HG03565 (cell line): ENCODE measurements at regions not wholly inside any gene's neighbourhood (a gene's known extent, or its start where the extent isn't known, plus 50 kb on each side); places are given as distances from the start of the nearest gene placed in this dataset.
"Not testable (repeated sequence)": the region's sequence is repeated elsewhere in the genome, so short reads cannot be mapped to it uniquely, and the experiment has no call there.

Experiments
- ATAC-seq: cut with Tn5 transposase; IDR thresholded peaks from one replicate; pipeline ENCODE4 v1.9.1; 2021; ENCODE audit warnings: mild to moderate bottlenecking, moderate library complexity; ENCODE audit not compliant: unreplicated experiment

DNA sequence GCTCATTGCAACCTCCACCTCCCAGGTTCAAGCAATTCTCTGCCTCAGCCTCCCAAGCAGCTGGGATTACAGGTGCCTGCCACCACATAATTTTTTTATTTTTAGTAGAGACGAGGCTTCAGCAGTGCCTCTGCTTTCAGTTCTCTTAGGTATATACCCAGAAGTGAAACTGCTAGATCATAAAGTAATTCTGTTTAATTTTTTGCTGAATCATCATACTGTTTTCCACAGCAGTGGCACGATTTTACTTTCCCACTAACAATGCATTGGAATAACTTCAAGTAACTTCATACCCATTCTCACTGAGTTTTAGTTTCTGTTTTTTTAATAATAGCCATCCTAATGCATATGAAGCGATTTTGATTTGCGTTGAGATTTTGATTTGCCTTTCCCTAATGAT is 148.0 kb upstream of the G2E3 start:
- ATAC-seq = no peak

- ATAC-seq = not testable (repeated sequence)
Observed at GRCh38 chr14:30413184-30413583, 145.8 kb upstream of the G2E3 start.

GRCh38 chr14:30417121-30417520 is 141.8 kb upstream of the G2E3 start:
- ATAC-seq = no peak

- no peak for ATAC-seq
Observed at GRCh38 chr14:30417999-30418398, 141.0 kb upstream of the G2E3 start.

DNA sequence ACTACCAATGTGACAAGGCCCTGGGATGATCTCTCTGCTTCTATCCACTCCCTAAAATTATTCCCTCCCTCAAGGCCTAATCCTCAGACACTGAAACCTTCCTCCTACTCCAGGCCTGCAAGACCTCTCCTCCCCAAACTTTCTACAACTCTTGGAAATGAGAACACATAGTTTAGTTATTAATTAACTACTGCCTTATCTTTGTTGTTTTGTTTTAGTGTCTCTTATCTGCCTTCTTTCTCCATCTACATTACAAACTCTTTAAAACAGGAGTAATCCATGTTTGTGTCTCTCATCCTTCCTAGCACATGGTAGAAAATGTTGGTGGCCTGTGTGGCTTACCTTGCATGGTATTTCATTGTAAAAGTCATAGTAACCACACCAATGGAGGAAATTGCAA is 139.9 kb upstream of the G2E3 start:
- ATAC-seq = no peak

DNA sequence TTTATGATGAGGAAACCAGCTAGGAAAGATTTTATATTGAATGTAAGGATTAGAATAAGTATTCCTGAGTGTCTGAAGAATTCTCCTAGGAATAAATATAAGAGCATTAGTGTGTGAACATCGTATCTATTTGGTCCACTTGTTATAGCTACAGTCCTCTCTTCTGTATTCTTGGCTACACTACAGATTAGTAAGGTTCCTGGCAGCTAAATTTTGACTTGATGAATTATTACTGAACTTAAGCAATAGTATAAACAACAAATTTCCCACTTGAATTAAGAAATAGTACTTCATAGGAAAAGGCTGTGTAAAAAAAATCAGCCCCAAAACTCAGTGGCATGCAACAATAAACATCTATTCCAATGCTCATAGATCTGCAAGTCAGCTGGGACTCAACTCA is 138.4 kb upstream of the G2E3 start:
- ATAC-seq = no peak

- ATAC-seq = no peak
Observed at GRCh38 chr14:30426463-30426862, 132.5 kb upstream of the G2E3 start.

DNA sequence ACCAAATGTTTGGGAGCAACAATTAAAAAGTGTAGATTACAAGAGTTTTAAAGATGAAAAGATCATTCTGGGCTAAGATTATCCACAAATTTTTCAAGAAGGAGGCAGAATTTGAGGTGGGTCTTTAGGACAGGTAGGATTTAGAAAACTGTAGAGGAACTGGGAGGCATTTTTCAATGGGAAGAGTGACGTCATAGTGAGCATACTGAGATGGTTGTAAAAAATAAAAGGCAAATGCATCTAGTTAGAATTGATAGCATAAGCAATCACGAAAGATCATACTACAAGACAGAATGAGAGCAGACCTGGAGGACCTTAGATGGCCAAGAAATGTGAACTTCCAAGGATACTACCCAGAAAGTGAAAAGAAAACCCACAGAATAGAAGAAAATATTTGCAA is 131.6 kb upstream of the G2E3 start:
- no peak for ATAC-seq

- ATAC-seq = no peak
Observed at GRCh38 chr14:30427846-30428245, 131.1 kb upstream of the G2E3 start.

GRCh38 chr14:30431552-30431951 is 127.4 kb upstream of the G2E3 start:
- ATAC-seq = no peak

- ATAC-seq = no peak
Observed at GRCh38 chr14:30440961-30441360, 118.0 kb upstream of the G2E3 start.

DNA sequence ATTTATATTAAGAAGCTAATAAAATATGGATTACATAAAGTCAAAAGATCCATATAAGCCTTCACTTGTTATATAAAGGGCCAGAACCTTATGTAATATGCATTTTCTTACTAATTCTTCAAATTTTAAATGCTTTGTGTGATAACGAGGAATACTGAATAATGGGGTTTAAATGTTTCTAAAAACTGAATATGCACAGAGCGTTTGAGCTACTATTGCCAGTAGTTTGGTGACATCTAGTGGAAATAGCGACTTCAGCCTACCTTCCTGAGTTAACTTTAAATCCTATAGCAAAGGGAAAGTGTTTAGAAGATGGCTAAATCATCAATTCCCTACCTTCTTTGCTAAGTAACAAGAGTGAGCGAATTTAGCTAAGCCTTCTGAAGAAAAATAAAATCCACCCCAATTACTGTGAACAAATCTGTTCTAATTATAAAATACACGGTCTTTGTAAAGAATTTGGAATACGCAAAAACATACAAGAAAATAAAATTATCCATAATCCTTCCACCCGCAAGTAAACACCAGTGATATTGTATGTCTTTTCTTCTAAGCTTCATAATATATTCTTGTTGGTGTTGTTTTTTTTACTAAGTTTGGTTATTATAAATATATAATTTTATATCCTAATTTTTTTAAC is 115.5 kb upstream of the G2E3 start:
- no peak for ATAC-seq

DNA sequence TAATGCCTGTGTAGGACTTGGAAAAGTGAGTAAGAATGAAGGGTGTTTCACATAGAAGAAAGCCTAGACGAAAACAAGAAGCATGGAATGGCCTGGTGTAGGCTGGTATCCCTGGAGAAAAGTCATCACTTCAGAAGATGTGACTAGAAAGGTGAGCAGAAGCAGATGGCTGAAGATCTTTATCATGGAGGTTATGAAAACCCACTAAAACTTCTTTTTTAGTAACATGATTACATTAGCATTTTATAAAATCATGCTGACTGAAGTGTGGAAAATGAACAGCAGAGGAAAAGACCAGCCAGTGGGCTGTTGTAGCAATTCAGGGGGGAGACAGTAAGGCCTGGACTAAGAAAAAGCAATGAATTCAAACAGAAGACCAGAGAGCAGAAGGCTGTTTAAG is 114.5 kb upstream of the G2E3 start:
- ATAC-seq = no peak

DNA sequence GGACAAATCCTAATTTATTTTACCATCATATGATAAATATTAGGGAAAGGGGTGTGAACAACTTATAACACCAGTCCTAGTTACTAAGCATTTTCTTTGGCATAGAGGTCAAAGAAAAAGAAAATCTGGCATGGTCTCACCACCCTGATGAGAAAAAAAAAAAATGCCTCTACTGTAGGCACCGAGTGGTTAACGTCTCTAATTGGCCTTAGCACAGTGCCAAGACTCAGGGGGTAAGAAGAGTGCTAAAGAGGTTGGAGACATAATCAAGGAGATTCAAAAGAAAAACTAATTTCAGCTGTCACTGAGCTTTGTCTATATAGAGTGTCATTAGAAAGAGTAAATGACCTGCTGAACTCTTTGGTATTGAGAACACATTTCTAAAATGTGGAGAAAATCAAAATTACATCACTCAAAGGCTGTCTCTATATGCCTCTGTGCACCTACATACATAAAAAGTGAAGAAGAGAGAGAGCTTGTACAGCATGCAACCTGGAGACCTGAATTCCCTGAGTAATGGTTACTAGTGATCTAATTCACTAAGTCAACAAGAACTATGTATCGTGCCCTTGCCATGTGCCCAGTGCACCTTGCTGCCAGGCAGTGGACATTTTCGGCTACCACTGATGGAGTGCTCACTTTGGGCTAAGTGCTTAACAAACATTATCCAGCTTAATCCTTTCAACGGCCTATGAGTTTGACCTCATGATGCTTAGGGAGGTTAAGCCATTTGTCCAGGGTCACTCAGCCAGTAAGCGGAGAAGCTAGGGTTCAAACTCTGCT is 113.8 kb upstream of the G2E3 start:
- ATAC-seq = no peak

GRCh38 chr14:30445852-30446251 is 113.1 kb upstream of the G2E3 start:
- no peak for ATAC-seq

- no peak for ATAC-seq
Observed at GRCh38 chr14:30450631-30451545, 108.1 kb upstream of the G2E3 start.

DNA sequence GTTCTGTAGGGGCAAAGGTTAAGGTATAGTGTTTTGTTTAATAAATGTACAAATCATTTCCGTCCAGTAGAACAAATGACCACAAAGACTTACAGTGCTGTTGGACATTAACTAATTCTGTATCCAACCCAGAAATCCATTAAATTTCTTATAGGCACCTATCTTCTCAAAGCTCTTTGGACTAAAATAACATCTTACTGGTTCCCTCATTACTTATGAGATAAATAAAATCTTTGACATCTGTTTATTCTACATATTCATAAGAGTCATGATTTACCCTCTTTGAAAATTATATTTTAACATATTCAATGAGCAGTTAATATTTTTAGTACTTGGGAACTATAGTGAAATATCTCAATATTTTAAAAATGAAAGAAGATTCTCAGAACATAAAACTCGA is 102.7 kb upstream of the G2E3 start:
- no peak for ATAC-seq

GRCh38 chr14:30462358-30462757 is 96.6 kb upstream of the G2E3 start:
- ATAC-seq = no peak

GRCh38 chr14:30464481-30464880 is 94.5 kb upstream of the G2E3 start:
- no peak for ATAC-seq

DNA sequence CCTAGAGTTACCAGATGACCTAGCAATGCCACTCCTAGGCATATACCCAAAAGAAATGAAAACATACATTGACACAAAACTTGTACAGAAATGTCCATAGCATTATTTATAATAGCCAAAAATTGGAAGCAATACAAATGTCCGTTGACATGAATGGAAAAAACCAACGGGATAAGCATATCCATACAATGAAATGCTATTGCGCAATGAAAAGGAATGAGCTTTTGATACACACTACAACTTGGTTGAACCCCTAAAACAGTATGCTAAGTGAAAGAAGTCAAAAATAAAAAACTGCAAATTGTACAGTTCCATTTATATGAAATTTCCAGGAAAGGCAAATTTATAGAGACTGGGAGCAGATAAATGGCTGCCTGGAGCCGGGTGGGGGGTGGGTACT is 90.6 kb upstream of the G2E3 start:
- no peak for ATAC-seq

GRCh38 chr14:30471980-30472379 is 87.0 kb upstream of the G2E3 start:
- ATAC-seq = no peak
